K562 (cell line): ENCODE measurements at regions not wholly inside any gene's neighbourhood (a gene's known extent, or its start where the extent isn't known, plus 50 kb on each side); places are given as distances from the start of the nearest gene placed in this dataset.
"Not testable (repeated sequence)": the region's sequence is repeated elsewhere in the genome, so short reads cannot be mapped to it uniquely, and the experiment has no call there.

ENCODE experiments used
- EGR1 ChIP-seq: fragments of 450-650 bp; conservative IDR thresholded peaks from 2 replicates; pipeline ENCODE4 v1.6.1; 2017; ENCODE audit warnings: mild to moderate bottlenecking
- HDAC1 ChIP-seq, 2 experiments: fragments of 450-650 bp; IDR thresholded peaks; 2 replicates each; pipeline ENCODE4 v1.6.1; 2016 to 2017; ENCODE audit warnings: inconsistent platforms in 1 of 2, mild to moderate bottlenecking in 1 of 2, moderate library complexity in 1 of 2
- KLF1 ChIP-seq: fragments of 450-650 bp; IDR thresholded peaks from 2 replicates; pipeline ENCODE4 v1.6.1; 2016; ENCODE audit warnings: missing genetic modification characterization, missing compliant biosample characterization
- MED1 ChIP-seq: sonication (generic); formaldehyde crosslinking; IDR thresholded peaks from 2 replicates; pipeline ENCODE4 v1.8.1; 2023; ENCODE audit warnings: missing genetic modification reagents, borderline replicate concordance
- POLR2A ChIP-seq: fragments of 450-650 bp; conservative IDR thresholded peaks from 2 replicates; pipeline ENCODE4 v1.6.1; 2016
- SIX5 ChIP-seq, 2 experiments: IDR thresholded peaks; 2 replicates each; pipeline ENCODE4 v1.6.1; 2011; ENCODE audit warnings: low read length in 2 of 2, borderline replicate concordance in 1 of 2, low read depth in 1 of 2, mild to moderate bottlenecking in 1 of 2, moderate library complexity in 1 of 2; ENCODE audit not compliant: insufficient read depth in 1 of 2
- SREBF1 ChIP-seq: fragments of 150-350 bp; IDR thresholded peaks from 2 replicates; pipeline ENCODE4 v1.6.1; 2014; ENCODE audit warnings: antibody characterized with exemption, low read depth, low read length, borderline replicate concordance
- TRIM28 ChIP-seq: fragments of 450-650 bp; IDR thresholded peaks from 2 replicates; pipeline ENCODE4 v1.6.1; 2017
- TF ChIP-seq, protein P1 (sequence below): sonication (generic); formaldehyde crosslinking; IDR thresholded peaks from 2 replicates; pipeline ENCODE4 v1.4.0; 2020; ENCODE audit warnings: mild to moderate bottlenecking, missing genetic modification reagents

DNA sequence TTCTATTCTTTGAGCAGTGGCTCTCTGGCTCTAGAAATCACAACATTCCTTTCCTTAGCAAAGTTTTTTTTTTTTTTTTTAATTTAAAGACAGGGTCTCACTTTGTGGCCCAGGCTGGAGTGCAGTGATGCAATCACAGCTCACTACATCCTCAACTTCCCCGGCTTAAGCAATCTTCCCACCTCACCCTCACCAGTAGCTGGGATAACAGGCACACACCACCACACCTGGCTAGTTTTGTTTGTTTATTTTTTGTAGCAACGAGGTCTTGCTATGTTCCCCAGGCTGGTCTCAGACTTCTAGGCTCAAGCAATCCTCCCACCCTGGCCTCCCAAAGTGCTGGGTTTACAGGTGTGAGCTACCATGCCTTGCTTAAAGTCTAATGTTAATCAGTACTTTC, 85.2 kb downstream of the LMO4 start:
- not testable (repeated sequence) for TF ChIP-seq MED1; SREBF1; POLR2A; TRIM28; SIX5 (IDR thresholded peaks at IDR 0.05; ENCODE audit: borderline replicate concordance in 1 of 2, insufficient read depth in 1 of 2, low read depth in 1 of 2, low read length in 2 of 2); EGR1; KLF1 (tag); HDAC1 (IDR thresholded peaks at IDR 0.05)
- TF ChIP-seq, protein P1, sequence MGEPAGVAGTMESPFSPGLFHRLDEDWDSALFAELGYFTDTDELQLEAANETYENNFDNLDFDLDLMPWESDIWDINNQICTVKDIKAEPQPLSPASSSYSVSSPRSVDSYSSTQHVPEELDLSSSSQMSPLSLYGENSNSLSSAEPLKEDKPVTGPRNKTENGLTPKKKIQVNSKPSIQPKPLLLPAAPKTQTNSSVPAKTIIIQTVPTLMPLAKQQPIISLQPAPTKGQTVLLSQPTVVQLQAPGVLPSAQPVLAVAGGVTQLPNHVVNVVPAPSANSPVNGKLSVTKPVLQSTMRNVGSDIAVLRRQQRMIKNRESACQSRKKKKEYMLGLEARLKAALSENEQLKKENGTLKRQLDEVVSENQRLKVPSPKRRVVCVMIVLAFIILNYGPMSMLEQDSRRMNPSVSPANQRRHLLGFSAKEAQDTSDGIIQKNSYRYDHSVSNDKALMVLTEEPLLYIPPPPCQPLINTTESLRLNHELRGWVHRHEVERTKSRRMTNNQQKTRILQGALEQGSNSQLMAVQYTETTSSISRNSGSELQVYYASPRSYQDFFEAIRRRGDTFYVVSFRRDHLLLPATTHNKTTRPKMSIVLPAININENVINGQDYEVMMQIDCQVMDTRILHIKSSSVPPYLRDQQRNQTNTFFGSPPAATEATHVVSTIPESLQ = not testable (repeated sequence)
